ENCODE measurements at regions not wholly inside any gene's neighbourhood (a gene's known extent, or its start where the extent isn't known, plus 50 kb on each side); places are given as distances from the start of the nearest gene placed in this dataset.

DNA sequence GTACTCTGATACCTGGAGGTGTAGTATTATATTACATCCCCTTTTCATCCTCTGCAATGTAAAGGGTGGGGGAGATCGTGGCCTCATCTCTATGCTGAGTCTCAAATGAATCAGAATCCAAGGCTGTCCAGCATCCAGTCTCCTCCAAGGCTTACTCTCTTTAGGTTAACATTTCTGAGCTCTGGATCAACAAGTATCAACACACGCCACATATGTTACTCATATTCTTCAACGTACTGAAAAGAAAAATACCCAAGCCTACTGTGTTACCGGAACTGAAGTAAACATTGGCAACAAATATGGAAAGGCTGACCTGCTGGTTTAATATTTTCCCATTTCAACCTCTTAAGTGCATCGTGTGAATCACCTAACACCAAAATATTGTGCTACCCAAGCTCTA lies 241.8 kb downstream of the GAS1 start:
- intact Hi-C loops (cut with micrococcal nuclease; ENCODE audit: unreplicated experiment): no loop called here
- H3K36me3 ChIP-seq (ENCODE audit: low read depth): no peaks in the 10 kb centered on the region
- no peaks in the 10 kb centered on the region for H3K9me3 ChIP-seq (ENCODE audit: insufficient read depth, low read depth)
- no peaks in the 10 kb centered on the region for H3K79me2 ChIP-seq (ENCODE audit: low read depth)
- no peaks in the 10 kb centered on the region for H3F3A ChIP-seq (ENCODE audit: insufficient read depth, low read depth)
- H4K20me1 ChIP-seq (ENCODE audit: insufficient read depth): no peaks in the 10 kb centered on the region
- H3K9me2 ChIP-seq (ENCODE audit: insufficient read depth): no peaks in the 10 kb centered on the region
- DNase-seq: no peak
- no peak for TF ChIP-seq EZH2 (IDR thresholded peaks at IDR 0.05; ENCODE audit: low read depth)
- TF ChIP-seq, protein P1, sequence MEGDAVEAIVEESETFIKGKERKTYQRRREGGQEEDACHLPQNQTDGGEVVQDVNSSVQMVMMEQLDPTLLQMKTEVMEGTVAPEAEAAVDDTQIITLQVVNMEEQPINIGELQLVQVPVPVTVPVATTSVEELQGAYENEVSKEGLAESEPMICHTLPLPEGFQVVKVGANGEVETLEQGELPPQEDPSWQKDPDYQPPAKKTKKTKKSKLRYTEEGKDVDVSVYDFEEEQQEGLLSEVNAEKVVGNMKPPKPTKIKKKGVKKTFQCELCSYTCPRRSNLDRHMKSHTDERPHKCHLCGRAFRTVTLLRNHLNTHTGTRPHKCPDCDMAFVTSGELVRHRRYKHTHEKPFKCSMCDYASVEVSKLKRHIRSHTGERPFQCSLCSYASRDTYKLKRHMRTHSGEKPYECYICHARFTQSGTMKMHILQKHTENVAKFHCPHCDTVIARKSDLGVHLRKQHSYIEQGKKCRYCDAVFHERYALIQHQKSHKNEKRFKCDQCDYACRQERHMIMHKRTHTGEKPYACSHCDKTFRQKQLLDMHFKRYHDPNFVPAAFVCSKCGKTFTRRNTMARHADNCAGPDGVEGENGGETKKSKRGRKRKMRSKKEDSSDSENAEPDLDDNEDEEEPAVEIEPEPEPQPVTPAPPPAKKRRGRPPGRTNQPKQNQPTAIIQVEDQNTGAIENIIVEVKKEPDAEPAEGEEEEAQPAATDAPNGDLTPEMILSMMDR (conservative IDR thresholded peaks at IDR 0.05): no peak
- no peaks in the 10 kb centered on the region; the same call in 1 of the 2 replicates for H3K4me1 ChIP-seq (replicated peaks; ENCODE audit: insufficient read depth)
- no peaks in the 10 kb centered on the region for H3K27me3 ChIP-seq (ENCODE audit: insufficient read depth, low read depth)
- no peak overlapping the region for H2AFZ ChIP-seq
- no peak overlapping the region for H3K4me2 ChIP-seq
- no peak overlapping the region for H3K27ac ChIP-seq
- ChIA-PET CTCF (no interaction called here), POLR2A (ENCODE audit: unreplicated experiment) (no interaction called here)
- H3K4me3 ChIP-seq: no peak overlapping the region
- no TSS peak for BruUV-seq (replicated peaks)

DNA sequence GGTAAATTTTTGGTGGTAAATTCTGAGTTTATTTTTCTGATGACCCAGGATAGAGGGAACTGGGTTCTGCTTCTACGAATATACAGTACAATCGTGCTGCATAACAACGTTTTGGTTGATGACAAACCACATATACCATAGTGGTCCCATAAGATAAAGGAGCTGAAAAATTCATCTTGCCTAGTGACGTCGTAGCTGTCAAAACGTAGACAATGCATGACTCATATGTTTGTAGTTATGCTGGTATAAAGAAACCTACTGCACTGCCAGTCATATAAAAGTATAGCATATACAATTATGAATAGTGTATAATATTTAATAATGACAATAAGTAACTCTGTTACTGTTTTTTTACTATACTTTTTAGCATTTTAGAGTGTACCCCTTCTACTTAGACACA lies 244.0 kb downstream of the GAS1 start:
- intact Hi-C loops (cut with micrococcal nuclease; ENCODE audit: unreplicated experiment): no loop called here
- Histone ChIP-seq H3K4me3 (no peak overlapping the region), H3K4me1 (replicated peaks; ENCODE audit: insufficient read depth) (no peaks in the 10 kb centered on the region; the same call in 1 of the 2 replicates), H3F3A (ENCODE audit: insufficient read depth, low read depth) (no peaks in the 10 kb centered on the region), H3K79me2 (ENCODE audit: low read depth) (no peaks in the 10 kb centered on the region), H3K4me2 (no peak overlapping the region), H2AFZ (no peak overlapping the region), H4K20me1 (ENCODE audit: insufficient read depth) (no peaks in the 10 kb centered on the region), H3K9me2 (ENCODE audit: insufficient read depth) (no peaks in the 10 kb centered on the region), H3K27ac (no peak overlapping the region), H3K36me3 (ENCODE audit: low read depth) (no peaks in the 10 kb centered on the region), H3K9me3 (ENCODE audit: insufficient read depth, low read depth) (no peaks in the 10 kb centered on the region), H3K27me3 (ENCODE audit: insufficient read depth, low read depth) (no peaks in the 10 kb centered on the region)
- BruUV-seq (replicated peaks): no TSS peak
- DNase-seq: no peak
- CTCF ChIA-PET: no interaction called here
- POLR2A ChIA-PET (ENCODE audit: unreplicated experiment): interaction anchor here (0.6 kb wide), 1 partner anchor 29 kb away, joined by 8 read pairs; no protein-coding TSS in a partner anchor
- TF ChIP-seq, protein P1 (conservative IDR thresholded peaks at IDR 0.05): no peak
- TF ChIP-seq EZH2 (IDR thresholded peaks at IDR 0.05; ENCODE audit: low read depth): no peak

DNA sequence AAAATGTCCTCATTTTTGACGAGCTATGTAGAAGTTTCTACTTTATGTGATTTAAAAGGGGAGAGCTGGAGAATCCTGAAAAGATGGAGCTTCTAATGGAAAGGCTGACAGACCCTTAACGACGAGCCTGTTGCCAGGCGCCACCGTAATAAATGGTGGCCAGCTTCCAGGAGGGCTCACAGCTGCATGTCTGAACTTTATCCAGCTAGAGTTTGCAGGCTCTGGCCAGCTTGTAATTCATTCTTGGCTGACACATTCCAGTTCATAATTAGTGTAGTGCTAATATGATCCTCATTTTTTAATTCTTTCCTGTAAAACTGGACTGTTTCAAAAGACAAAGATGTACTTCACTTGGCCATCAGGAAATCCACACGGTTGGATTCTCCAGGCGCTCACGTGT lies 246.7 kb downstream of the GAS1 start:
- H3K4me1 ChIP-seq (replicated peaks; ENCODE audit: insufficient read depth): peaks cover 10% of the 10 kb centered on the region
- no TSS peak for BruUV-seq (replicated peaks)
- H3K79me2 ChIP-seq (ENCODE audit: low read depth): no peaks in the 10 kb centered on the region
- H3K27ac ChIP-seq: no peak overlapping the region
- H4K20me1 ChIP-seq (ENCODE audit: insufficient read depth): no peaks in the 10 kb centered on the region
- no peaks in the 10 kb centered on the region for H3K9me3 ChIP-seq (ENCODE audit: insufficient read depth, low read depth)
- intact Hi-C loops (cut with micrococcal nuclease; ENCODE audit: unreplicated experiment): no loop called here
- ChIA-PET POLR2A (ENCODE audit: unreplicated experiment) (interaction anchor here (0.7 kb wide), 1 partner anchor 1929 kb away, joined by 5 read pairs; no protein-coding TSS in a partner anchor), CTCF (no interaction called here)
- no peaks in the 10 kb centered on the region for H3K36me3 ChIP-seq (ENCODE audit: low read depth)
- no peak overlapping the region for H3K4me3 ChIP-seq
- H2AFZ ChIP-seq: no peak overlapping the region
- no peak for DNase-seq
- H3K4me2 ChIP-seq: no peak overlapping the region
- H3K9me2 ChIP-seq (ENCODE audit: insufficient read depth): no peaks in the 10 kb centered on the region
- no peaks in the 10 kb centered on the region for H3F3A ChIP-seq (ENCODE audit: insufficient read depth, low read depth)
- H3K27me3 ChIP-seq (ENCODE audit: insufficient read depth, low read depth): no peaks in the 10 kb centered on the region
- TF ChIP-seq, protein P1 (conservative IDR thresholded peaks at IDR 0.05): no peak
- no peak for TF ChIP-seq EZH2 (IDR thresholded peaks at IDR 0.05; ENCODE audit: low read depth)

All from PC-9 (cell line).